Fibroblast of peridontal ligament (primary cell): ENCODE measurements at regions not wholly inside any gene's neighbourhood (a gene's known extent, or its start where the extent isn't known, plus 50 kb on each side); places are given as distances from the start of the nearest gene placed in this dataset.

Experiments used
- DNase-seq: peaks from one replicate; pipeline ENCODE4 v3.0.0-alpha.2; 2010; ENCODE audit errors: extremely low read depth

- DNase-seq = no peak
Observed at GRCh38 chr2:207257251-207258250, 91.8 kb upstream of the KLF7 start.

GRCh38 chr2:207258263-207258991, 92.7 kb upstream of the KLF7 start:
- DNase-seq = peak; percentile 100

GRCh38 chr2:207260021-207260420, 94.3 kb upstream of the KLF7 start:
- DNase-seq = no peak

GRCh38 chr2:207260947-207261346, 95.2 kb upstream of the KLF7 start:
- no peak for DNase-seq

GRCh38 chr2:207264310-207264709, 98.6 kb upstream of the KLF7 start:
- DNase-seq = no peak

GRCh38 chr2:207265332-207265731, 99.6 kb upstream of the KLF7 start:
- DNase-seq = no peak

GRCh38 chr2:207265869-207266268, 100.1 kb upstream of the KLF7 start:
- DNase-seq = no peak

GRCh38 chr2:207266648-207267047, 100.9 kb upstream of the KLF7 start:
- DNase-seq = no peak

- DNase-seq = no peak
Observed at GRCh38 chr2:207269038-207269437, 103.3 kb upstream of the KLF7 start.

- DNase-seq = peak; percentile 71
Observed at GRCh38 chr2:207274530-207275189, 108.9 kb upstream of the KLF7 start.

GRCh38 chr2:207275779-207276178, 110.0 kb upstream of the KLF7 start:
- no peak for DNase-seq

- no peak for DNase-seq
Observed at GRCh38 chr2:207276248-207276647, 110.5 kb upstream of the KLF7 start.

- DNase-seq = no peak
Observed at GRCh38 chr2:207276858-207277257, 111.1 kb upstream of the KLF7 start.

GRCh38 chr2:207279520-207279919, 113.8 kb upstream of the KLF7 start:
- DNase-seq = no peak

GRCh38 chr2:207281436-207281835, 115.7 kb upstream of the KLF7 start:
- DNase-seq = no peak

- DNase-seq = peak; percentile 56
Observed at GRCh38 chr2:207282916-207283315, 117.2 kb upstream of the KLF7 start.

- peak; percentile 10 for DNase-seq
Observed at GRCh38 chr2:207283356-207283755, 117.6 kb upstream of the KLF7 start.

- DNase-seq = no peak
Observed at GRCh38 chr2:207284556-207285472, 119.1 kb upstream of the KLF7 start.

GRCh38 chr2:207285473-207285815, 119.7 kb upstream of the KLF7 start:
- no peak for DNase-seq

- DNase-seq = peak; percentile 58
Observed at GRCh38 chr2:207286106-207286505, 120.4 kb upstream of the KLF7 start.

GRCh38 chr2:207288628-207289027, 122.9 kb upstream of the KLF7 start:
- no peak for DNase-seq
